ENCODE measurements at regions not wholly inside any gene's neighbourhood (a gene's known extent, or its start where the extent isn't known, plus 50 kb on each side); places are given as distances from the start of the nearest gene placed in this dataset.

DNA sequence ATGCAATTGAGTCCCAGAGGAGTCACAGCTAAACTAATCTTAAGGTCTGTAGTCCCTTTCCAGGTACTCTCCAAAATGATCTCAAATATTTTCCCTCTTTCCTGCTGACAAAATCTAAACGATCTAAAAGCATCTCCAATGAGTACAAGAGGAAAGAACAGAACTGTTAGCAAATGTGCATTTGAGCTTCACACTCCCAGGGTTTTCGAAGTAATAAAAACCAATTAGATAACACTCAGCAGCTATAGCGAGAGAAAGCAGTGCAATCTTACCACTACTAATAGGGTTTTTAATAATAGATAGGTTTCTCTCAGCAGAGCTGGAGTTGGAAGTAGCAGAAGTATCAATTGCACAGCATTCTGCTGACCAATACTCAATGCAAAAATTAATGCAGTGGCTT lies 995.4 kb downstream of the TUSC7 start:
- no peak overlapping the region for H3K4me3 ChIP-seq
- no peaks in the 10 kb centered on the region for H3K27me3 ChIP-seq
- H3K36me3 ChIP-seq, result no peaks in the 10 kb centered on the region
- no peak for DNase-seq
- H3K4me1 ChIP-seq, result no peaks in the 10 kb centered on the region
- no peaks in the 10 kb centered on the region for H3K9me3 ChIP-seq (replicated peaks)
- H3K27ac ChIP-seq, result no peak overlapping the region

- H3K27ac ChIP-seq, result no peak overlapping the region
- no peak overlapping the region for H3K4me3 ChIP-seq
- H3K9me3 ChIP-seq (replicated peaks), result no peaks in the 10 kb centered on the region
- DNase-seq, result peak in 1 of 2 experiments; percentile 4
- H3K4me1 ChIP-seq, result no peaks in the 10 kb centered on the region
- no peaks in the 10 kb centered on the region for H3K36me3 ChIP-seq
- no peaks in the 10 kb centered on the region for H3K27me3 ChIP-seq
These were observed 996.5 kb downstream of the TUSC7 start for GRCh38 chr3:117706037-117706436.

GRCh38 chr3:117706756-117707155 lies 997.2 kb downstream of the TUSC7 start:
- Histone ChIP-seq H3K4me1 (no peaks in the 10 kb centered on the region), H3K36me3 (no peaks in the 10 kb centered on the region), H3K27ac (no peak overlapping the region), H3K4me3 (no peak overlapping the region), H3K9me3 (replicated peaks) (no peaks in the 10 kb centered on the region), H3K27me3 (no peaks in the 10 kb centered on the region)
- no peak for DNase-seq

- no peak for DNase-seq
- H3K27ac ChIP-seq, result no peak overlapping the region
- no peaks in the 10 kb centered on the region for H3K27me3 ChIP-seq
- no peaks in the 10 kb centered on the region for H3K9me3 ChIP-seq (replicated peaks)
- no peaks in the 10 kb centered on the region for H3K36me3 ChIP-seq
- no peak overlapping the region for H3K4me3 ChIP-seq
- no peaks in the 10 kb centered on the region for H3K4me1 ChIP-seq
These were observed 999.0 kb downstream of the TUSC7 start for GRCh38 chr3:117708601-117709000.

GRCh38 chr3:117709108-117709507 lies 999.5 kb downstream of the TUSC7 start:
- Histone ChIP-seq H3K4me1 (no peaks in the 10 kb centered on the region), H3K9me3 (replicated peaks) (no peaks in the 10 kb centered on the region), H3K27ac (no peak overlapping the region), H3K36me3 (no peaks in the 10 kb centered on the region), H3K4me3 (no peak overlapping the region), H3K27me3 (no peaks in the 10 kb centered on the region)
- DNase-seq, result no peak

DNA sequence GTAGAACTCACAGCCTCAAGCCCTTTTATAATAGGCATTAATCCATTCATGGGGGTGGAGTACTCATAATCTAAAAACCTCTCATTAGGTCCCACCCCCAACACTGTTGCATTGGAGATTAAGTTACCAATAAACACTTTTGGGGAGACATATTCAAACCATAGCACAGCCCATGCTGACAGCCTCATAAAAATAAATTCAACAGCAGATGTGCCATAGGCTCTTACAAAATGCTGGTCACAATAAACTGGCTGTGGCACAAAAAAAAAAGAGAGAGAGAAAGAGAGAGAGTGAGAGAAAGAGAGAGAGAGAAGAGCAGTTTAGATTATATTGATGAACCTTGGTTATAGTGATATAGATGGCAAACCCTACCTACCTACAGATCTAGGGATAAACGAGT lies 1000.9 kb downstream of the TUSC7 start:
- no peak for DNase-seq
- H3K27me3 ChIP-seq, result no peaks in the 10 kb centered on the region
- H3K9me3 ChIP-seq (replicated peaks), result no peaks in the 10 kb centered on the region
- no peak overlapping the region for H3K27ac ChIP-seq
- no peak overlapping the region for H3K4me3 ChIP-seq
- no peaks in the 10 kb centered on the region for H3K36me3 ChIP-seq
- no peaks in the 10 kb centered on the region for H3K4me1 ChIP-seq

DNA sequence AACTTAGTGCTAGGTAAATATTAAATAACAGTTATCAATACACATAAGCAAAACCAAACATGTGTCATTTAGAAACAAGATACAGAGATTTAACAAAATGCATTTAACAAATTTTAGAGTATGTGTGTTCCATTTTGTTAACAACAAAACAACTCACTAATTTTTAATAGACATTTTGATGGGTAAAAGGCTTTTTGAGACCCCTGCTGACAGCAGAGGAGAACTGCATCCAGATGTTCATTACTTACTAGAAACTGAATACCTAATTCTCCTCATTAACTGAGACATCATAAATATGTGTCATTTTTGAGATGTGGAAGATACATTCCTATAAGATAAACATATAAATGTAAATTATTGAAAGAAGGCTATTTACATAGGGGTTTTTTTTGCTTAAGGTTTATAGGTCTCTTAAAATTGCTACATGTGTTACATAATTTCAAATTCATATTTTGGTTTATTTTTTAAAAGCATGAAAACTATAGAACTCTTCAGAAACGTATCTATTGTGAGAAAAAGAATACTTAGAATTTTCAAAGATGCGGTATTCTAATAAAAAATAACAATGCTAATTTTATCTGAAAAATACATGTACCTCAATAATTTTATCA lies 1009.8 kb downstream of the TUSC7 start:
- Histone ChIP-seq H3K9me3 (replicated peaks) (no peaks in the 10 kb centered on the region), H3K27me3 (no peaks in the 10 kb centered on the region), H3K27ac (no peak overlapping the region), H3K36me3 (no peaks in the 10 kb centered on the region), H3K4me1 (no peaks in the 10 kb centered on the region), H3K4me3 (no peak overlapping the region)
- peak in 1 of 2 experiments; percentile 45 for DNase-seq

DNA sequence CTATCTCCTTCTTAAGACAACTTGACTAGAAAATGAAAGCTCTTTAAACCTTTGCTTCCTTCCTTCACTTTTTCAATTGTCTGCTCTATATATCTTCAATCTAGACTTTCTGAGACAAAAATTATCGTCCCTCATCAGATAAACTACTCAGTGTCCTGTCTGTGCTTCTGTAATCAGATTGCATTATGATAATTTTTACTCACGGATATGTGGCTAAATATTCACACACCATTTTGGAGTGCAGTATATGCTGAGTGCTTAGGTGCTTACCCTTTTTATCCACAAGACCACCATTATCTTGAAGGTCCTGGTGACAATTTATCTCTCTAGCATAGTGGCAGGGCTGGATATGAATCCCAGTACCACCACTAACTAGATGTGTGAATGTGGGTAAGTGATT lies 1012.3 kb downstream of the TUSC7 start:
- no peaks in the 10 kb centered on the region for H3K27me3 ChIP-seq
- no peaks in the 10 kb centered on the region for H3K4me1 ChIP-seq
- H3K4me3 ChIP-seq, result no peak overlapping the region
- DNase-seq, result no peak
- no peaks in the 10 kb centered on the region for H3K9me3 ChIP-seq (replicated peaks)
- no peak overlapping the region for H3K27ac ChIP-seq
- no peaks in the 10 kb centered on the region for H3K36me3 ChIP-seq

GRCh38 chr3:117722856-117723255 lies 1013.3 kb downstream of the TUSC7 start:
- no peak for DNase-seq
- H3K27me3 ChIP-seq, result no peaks in the 10 kb centered on the region
- H3K27ac ChIP-seq, result no peak overlapping the region
- H3K9me3 ChIP-seq (replicated peaks), result no peaks in the 10 kb centered on the region
- H3K4me1 ChIP-seq, result no peaks in the 10 kb centered on the region
- H3K4me3 ChIP-seq, result no peak overlapping the region
- no peaks in the 10 kb centered on the region for H3K36me3 ChIP-seq

DNA sequence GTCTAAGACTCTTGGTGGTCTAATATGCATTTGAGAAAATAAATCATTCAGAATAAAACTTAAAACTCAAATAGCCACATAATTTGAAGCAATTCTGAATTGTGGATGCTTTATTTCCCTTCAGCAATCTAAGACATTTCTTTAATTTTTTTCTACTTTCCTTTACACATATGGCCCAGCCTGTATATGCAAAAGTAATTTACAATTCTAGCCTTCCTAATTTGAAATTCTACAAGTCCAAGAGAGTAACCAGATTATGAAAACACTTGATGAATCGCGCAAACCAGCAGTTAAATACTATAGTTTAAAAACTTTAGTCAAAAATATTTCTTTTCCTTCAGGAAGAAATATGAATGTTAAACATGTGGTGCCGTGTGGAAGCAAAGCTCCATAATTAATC lies 1014.2 kb downstream of the TUSC7 start:
- Histone ChIP-seq H3K27ac (no peak overlapping the region), H3K4me1 (no peaks in the 10 kb centered on the region), H3K4me3 (no peak overlapping the region), H3K36me3 (no peaks in the 10 kb centered on the region), H3K9me3 (replicated peaks) (no peaks in the 10 kb centered on the region), H3K27me3 (no peaks in the 10 kb centered on the region)
- no peak for DNase-seq

GRCh38 chr3:117725314-117725713 lies 1015.7 kb downstream of the TUSC7 start:
- Histone ChIP-seq H3K27ac (no peak overlapping the region), H3K4me3 (no peak overlapping the region), H3K9me3 (replicated peaks) (no peaks in the 10 kb centered on the region), H3K4me1 (no peaks in the 10 kb centered on the region), H3K36me3 (no peaks in the 10 kb centered on the region), H3K27me3 (no peaks in the 10 kb centered on the region)
- DNase-seq, result no peak

GRCh38 chr3:117726776-117727175 lies 1017.2 kb downstream of the TUSC7 start:
- Histone ChIP-seq H3K9me3 (replicated peaks) (no peaks in the 10 kb centered on the region), H3K36me3 (no peaks in the 10 kb centered on the region), H3K27ac (no peak overlapping the region), H3K4me3 (no peak overlapping the region), H3K27me3 (no peaks in the 10 kb centered on the region), H3K4me1 (no peaks in the 10 kb centered on the region)
- DNase-seq, result no peak

DNA sequence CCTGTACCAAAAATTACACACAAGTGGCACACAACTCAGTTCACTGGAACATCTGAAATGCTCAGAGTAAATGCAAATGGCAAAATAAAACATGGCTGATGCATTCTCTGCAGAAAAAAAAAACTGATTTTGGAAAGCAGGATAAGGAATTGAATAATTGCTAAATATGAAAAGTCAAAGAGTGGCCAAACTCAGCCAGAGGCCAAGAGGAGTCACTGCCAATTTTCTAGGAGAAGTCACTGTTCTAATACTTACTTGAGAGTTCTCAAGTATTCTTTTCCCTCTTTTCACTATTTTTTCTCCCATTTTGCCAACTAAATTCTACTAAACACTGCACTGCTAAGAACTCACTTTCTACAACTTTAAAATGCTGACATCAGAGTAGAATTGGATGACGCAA lies 1018.6 kb downstream of the TUSC7 start:
- Histone ChIP-seq H3K4me3 (no peak overlapping the region), H3K9me3 (replicated peaks) (no peaks in the 10 kb centered on the region), H3K27ac (no peak overlapping the region), H3K27me3 (no peaks in the 10 kb centered on the region), H3K36me3 (no peaks in the 10 kb centered on the region), H3K4me1 (no peaks in the 10 kb centered on the region)
- no peak for DNase-seq

- Histone ChIP-seq H3K9me3 (replicated peaks) (no peaks in the 10 kb centered on the region), H3K27me3 (no peaks in the 10 kb centered on the region), H3K4me1 (no peaks in the 10 kb centered on the region), H3K27ac (no peak overlapping the region), H3K4me3 (no peak overlapping the region), H3K36me3 (no peaks in the 10 kb centered on the region)
- DNase-seq, result no peak
These were observed 1024.9 kb downstream of the TUSC7 start for GRCh38 chr3:117734496-117734895.

DNA sequence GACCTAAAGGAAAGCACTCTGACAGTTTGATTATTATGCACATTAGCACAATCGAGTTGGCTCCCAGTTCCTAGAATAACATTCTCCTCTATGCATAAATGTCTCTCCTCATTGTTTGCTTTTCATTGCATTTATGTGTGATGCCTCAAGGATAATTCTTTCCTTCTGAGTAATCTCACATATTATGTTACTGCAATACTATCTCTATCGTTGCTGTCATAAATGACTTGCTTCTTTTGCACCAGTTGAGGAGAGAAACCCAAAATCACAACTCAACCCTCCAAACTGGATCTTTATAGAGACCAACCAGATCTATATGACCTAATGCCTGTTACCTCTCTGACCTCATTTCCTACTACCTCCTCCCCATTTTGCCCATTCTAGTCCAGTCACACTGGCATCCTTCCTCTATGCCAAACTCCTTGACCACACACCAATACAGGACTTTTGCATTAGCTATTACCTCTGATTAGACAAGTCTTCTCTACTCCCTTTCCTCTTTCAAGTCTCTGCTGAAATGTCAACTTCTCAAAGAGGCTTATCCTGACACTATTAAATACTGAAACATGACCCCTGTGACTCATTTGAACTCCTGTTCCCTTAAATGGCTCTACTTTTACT lies 1026.0 kb downstream of the TUSC7 start:
- Histone ChIP-seq H3K9me3 (replicated peaks) (no peaks in the 10 kb centered on the region), H3K4me1 (no peaks in the 10 kb centered on the region), H3K27me3 (no peaks in the 10 kb centered on the region), H3K27ac (no peak overlapping the region), H3K36me3 (no peaks in the 10 kb centered on the region), H3K4me3 (no peak overlapping the region)
- no peak for DNase-seq

GRCh38 chr3:117736846-117737245 lies 1027.3 kb downstream of the TUSC7 start:
- Histone ChIP-seq H3K27me3 (no peaks in the 10 kb centered on the region), H3K9me3 (replicated peaks) (no peaks in the 10 kb centered on the region), H3K4me1 (no peaks in the 10 kb centered on the region), H3K4me3 (no peak overlapping the region), H3K27ac (no peak overlapping the region), H3K36me3 (no peaks in the 10 kb centered on the region)
- DNase-seq, result no peak
